LNCAP (cell line): ENCODE measurements at regions not wholly inside any gene's neighbourhood (a gene's known extent, or its start where the extent isn't known, plus 50 kb on each side); places are given as distances from the start of the nearest gene placed in this dataset.

Source experiments
- TF ChIP-seq, protein P1 (sequence below): fragments of 450-650 bp; IDR thresholded peaks from 2 replicates; pipeline ENCODE4 v1.5.1; 2017; ENCODE audit warnings: mild to moderate bottlenecking

DNA sequence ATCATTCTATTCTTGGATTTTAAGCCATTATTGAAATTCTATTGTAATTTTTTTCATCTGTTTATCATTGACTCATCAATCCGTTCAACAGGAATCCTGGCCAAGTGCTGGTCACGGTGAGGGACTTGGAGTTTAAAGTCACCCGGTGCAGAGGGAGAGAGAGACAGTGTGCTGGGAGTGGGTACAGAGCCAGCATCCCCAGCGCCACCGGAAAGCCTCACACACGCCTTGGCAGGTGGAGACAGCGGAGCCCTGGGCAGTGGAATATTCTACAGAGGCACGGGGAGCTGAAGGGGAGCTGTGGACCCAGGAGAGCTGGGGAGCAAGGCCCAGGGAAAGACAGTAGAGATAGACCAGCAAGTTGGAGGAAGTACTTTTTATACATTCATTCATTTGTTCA is 787.6 kb downstream of the BRD1 start:
- TF ChIP-seq, protein P1, sequence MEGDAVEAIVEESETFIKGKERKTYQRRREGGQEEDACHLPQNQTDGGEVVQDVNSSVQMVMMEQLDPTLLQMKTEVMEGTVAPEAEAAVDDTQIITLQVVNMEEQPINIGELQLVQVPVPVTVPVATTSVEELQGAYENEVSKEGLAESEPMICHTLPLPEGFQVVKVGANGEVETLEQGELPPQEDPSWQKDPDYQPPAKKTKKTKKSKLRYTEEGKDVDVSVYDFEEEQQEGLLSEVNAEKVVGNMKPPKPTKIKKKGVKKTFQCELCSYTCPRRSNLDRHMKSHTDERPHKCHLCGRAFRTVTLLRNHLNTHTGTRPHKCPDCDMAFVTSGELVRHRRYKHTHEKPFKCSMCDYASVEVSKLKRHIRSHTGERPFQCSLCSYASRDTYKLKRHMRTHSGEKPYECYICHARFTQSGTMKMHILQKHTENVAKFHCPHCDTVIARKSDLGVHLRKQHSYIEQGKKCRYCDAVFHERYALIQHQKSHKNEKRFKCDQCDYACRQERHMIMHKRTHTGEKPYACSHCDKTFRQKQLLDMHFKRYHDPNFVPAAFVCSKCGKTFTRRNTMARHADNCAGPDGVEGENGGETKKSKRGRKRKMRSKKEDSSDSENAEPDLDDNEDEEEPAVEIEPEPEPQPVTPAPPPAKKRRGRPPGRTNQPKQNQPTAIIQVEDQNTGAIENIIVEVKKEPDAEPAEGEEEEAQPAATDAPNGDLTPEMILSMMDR, result no peak

- TF ChIP-seq, protein P1, result no peak
Observed at GRCh38 chr22:49039625-49040024, 788.0 kb downstream of the BRD1 start.

GRCh38 chr22:49037701-49038245 is 789.9 kb downstream of the BRD1 start:
- TF ChIP-seq, protein P1, result no peak

GRCh38 chr22:49036513-49036912 is 791.2 kb downstream of the BRD1 start:
- TF ChIP-seq, protein P1, result no peak

DNA sequence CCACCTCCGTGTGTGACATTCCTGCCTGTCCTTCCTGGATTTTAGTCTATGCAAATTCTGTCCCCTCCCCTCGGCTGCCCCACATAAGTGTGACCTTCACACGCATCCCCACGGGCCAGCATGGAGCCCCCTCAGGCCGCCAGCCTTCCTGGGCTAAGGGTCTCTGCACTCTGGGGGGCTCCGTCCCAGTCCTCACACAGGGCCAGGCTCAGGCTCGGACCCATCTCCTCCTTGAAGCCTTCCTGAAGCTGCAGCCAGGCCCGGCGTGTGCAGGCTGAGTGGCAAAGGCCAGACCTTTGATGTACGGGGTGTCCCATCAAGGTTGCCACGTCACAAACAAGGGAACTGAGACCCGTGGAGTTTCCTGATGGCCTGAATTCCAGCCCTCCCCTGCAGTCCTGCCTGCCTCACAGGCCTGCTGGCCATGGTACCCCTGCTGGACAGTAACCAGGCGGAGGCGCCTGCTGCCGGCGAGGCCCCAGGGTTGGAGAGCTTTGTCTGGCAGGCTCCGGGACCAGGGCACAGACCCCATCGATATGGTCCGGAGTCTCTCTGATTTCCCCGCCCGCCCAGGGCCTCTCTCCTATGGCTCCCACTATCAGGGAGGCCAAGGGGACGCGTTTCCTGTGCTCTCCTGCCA is 791.7 kb downstream of the BRD1 start:
- TF ChIP-seq, protein P1, result no peak

GRCh38 chr22:49034836-49035817 is 792.5 kb downstream of the BRD1 start:
- TF ChIP-seq, protein P1, result no peak

DNA sequence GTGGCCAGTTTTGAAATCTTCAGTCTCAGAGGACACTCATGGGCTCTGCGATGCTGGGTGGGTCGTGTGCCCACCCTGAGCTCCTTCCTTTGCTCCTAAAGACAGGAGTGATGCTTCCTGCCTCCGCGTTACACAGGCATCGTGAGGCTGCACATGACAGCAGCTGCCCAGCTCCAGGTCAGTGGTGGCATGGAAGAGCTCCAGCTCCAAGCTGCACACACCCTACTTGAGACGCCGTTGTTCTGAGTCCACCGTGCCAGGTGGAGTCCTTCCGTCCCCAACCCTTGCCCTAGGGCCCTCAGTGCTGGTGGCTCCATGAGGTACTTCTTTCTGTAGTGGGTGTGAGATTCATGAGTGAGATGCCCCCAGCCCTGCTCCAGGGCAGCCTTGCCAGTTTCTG is 794.1 kb downstream of the BRD1 start:
- TF ChIP-seq, protein P1, result no peak
